GM18517 (cell line): ENCODE measurements at regions not wholly inside any gene's neighbourhood (a gene's known extent, or its start where the extent isn't known, plus 50 kb on each side); places are given as distances from the start of the nearest gene placed in this dataset.

ENCODE experiments used
- ATAC-seq: cut with Tn5 transposase; IDR thresholded peaks from one replicate; pipeline ENCODE4 v1.9.1; 2021; ENCODE audit warnings: mild to moderate bottlenecking, moderate library complexity; ENCODE audit not compliant: unreplicated experiment

DNA sequence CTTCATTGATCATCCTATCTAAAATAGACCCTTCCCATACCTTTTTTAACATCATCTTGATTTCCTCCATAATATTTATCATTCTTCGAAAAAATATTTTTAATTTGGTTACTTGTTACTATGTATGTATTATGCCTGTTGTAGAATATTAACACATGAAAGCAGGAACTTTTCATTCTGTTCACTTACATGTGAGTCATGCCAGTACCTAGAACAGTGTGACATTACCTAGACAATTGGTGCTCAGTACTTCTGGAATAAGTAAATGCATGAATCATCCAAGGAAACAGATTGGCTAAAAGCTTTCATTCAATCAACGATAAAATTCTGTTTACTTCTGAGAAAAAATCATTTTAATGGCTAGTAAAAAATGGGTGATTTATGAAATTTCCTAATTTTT is 76.4 kb downstream of the CXXC4 start:
- no peak for ATAC-seq

DNA sequence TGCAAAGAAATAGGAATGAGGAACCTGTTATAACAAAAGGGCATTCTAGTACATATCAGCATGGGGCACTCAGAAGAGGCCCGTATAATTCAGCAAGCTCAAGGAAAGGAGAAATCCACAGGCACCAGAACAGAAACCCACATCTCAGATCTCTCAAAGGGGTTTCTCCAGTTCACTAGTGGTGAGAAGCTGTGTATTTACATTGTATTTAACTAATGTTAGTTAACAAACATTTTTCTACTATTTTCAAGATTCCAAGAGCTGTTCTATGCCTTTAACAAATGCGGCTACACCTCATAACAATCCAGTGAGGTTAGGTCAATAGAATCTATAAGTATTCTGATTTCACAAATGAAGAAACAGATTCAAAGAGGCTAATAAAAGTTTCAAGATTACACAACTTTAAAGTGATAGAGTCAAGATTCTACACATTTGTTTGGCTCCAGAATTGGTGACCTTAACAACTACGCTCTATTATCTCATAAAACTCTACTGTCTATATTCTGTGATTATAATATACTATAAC is 77.3 kb downstream of the CXXC4 start:
- ATAC-seq = no peak

DNA sequence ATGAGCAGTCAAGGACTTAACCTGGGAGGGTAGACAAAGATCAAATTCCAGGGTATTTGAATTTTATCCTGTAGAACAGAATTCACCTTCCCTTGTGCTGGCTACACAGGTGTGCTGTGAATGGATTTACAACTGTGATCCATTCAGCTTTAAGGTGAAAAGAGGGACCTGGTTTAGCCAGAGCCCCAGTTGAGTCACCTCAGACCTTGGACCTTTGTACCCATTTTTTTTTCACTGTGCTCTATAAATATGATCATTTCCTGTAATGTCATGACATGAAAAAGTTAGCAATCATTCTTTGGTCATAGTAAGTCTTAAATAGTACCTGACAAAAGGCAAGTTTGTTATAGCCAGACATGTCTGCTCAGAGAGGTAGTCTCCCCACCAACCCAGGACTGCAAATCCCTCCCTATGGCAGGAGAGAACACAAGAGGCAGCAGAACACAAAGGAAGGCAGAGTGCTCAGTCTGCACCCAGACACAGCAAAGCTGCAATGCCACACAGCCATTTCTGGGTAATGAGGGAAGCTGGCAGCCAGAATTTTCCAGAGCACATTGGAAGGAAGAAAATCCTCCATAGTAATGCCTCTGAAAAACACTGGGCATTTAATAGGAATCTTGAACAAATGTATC is 77.9 kb downstream of the CXXC4 start:
- ATAC-seq = no peak

DNA sequence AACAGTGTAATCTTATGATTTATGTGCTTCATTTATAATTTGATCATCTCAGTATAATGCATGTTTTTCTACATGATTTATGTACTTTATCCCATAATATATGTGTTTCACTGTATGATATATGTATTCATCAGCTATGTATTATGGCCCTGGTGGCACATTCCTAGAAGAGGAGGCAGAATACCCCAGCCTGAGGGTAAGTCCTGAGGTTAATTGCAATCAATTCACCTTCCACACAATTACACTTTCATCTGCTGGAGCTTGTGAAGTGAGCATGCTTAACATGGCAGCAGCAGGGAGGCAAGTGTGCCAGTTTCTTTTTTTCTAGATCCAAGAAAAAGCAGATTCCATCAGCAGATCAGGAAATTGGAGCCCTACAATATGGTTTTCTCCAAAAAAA is 81.2 kb downstream of the CXXC4 start:
- ATAC-seq = no peak

DNA sequence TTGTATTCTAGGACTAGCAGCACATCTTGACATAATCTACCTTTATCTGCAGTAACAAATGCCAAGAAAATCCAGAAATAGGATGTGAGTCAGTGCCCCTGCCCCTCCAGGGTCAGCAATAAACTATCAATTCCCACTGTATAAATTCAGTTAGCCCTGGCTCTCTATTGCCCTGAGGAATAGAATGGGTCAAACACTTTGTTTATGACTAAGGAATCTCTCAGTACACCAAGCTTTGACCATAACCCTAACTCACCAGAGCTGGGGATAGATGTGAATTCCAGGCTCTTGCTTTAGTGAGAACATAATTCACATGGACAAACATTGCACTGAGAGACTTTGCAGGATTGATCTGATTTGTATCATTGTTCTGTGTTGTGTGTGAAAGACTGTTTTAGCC is 82.3 kb downstream of the CXXC4 start:
- ATAC-seq = no peak

DNA sequence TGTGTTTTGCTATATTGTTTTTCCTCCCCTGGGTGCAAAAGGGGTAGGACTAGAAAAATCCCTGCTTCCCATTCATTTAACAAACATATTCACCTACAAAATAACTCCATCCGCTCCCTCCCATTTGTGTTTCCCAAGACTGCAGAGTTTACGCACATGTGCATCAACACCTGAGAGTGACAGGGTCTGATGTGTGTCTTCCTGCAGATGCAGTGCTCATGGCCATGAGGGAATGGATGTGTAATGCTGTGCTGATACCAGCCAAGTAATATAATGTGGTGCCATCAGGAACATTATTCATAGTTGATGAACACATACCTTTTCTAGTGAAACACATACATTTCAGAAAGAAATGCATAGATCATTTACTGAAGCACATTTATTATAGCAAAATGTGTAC is 83.2 kb downstream of the CXXC4 start:
- no peak for ATAC-seq

DNA sequence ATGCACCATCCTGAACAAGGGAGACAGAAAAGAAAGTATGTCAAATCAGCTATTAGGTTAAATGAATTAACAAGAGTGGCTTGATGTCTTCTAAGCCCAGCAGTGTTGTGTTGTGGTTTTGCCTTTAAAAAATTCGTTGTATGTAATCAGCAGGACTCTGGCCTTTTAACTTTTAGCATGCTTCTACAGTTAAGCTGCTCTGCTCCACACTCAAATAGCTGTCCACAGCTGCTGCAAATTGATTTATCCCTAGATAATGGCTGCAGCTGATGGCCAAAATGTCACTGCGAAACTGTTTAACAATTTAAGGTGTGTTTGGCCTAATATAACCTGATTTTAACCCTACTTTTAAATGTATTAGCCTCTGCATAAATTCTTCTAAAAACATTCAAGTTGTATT is 85.8 kb downstream of the CXXC4 start:
- no peak for ATAC-seq

DNA sequence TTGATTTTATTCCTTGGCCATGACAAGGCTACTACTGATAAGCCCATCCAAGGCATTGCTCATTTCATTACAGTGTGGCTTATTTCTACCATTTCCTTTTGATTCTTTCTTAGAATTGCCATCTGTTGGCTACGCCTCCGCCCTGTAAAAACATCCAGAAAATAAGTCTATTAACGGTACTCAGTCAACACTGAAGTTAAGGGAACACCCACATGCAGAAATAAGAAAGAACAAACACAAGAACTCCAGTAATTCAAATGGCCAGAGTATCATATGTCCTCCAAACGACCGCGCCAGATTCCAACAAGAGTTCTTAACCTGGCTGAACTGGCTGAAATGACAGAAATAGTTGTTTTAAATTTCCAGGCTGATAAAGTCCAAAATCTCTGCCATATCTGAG is 90.3 kb downstream of the CXXC4 start:
- no peak for ATAC-seq

DNA sequence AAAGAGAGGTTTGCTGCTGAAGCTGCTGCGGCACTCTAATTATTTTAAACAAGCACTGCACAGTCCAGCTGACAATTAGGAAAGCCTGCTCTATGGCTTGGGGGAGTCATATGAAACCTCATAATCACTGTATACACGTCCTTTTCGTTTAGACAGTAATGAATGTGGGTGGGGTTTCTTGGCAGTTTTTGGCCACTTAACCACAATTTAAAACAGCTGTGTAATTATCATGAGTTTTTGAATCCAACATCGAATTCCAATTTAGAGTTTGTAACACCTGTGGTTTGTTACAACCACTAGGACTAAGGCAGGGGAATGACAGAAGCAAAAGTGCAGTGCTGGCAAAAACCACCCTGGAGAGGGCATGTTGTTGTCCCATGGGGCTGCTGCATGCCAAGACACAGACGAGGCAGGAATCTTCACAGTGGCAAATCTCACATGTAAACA is 99.5 kb downstream of the CXXC4 start:
- ATAC-seq = no peak

DNA sequence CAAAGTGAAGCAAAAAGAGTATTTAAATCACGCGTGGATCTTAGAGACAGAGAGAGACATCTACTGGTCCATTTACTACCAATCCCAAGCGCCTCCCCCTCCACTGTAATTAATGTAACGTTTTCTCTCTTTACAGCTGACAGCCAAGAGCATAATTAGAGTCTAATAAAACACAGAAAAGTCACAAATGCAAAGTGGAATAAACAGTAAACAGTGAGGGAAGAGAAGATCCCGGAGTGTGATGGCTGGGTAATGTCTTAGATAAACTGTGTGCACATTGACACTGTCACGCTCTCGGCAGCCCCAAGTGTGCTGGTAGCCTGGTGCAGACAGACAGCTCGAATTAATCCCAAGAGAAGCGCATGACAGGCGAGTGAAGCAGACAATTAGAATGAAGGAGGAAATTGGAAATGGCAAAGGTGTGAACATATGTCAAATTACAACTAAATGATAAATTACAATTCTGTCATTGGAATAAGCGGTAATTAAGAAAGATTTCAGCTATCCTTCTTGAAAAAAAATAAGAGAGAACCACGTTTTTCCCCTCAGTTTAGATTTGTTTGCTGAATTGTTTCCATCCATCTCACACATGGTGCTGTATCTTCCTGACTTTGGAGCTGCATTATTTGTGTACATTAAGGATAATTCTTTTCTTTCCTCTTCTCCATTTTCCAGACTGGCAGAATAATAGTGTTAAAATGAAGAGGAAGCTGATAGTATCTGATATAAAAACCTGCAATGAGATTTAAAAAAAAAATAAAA is 100.1 kb downstream of the CXXC4 start:
- ATAC-seq = no peak

DNA sequence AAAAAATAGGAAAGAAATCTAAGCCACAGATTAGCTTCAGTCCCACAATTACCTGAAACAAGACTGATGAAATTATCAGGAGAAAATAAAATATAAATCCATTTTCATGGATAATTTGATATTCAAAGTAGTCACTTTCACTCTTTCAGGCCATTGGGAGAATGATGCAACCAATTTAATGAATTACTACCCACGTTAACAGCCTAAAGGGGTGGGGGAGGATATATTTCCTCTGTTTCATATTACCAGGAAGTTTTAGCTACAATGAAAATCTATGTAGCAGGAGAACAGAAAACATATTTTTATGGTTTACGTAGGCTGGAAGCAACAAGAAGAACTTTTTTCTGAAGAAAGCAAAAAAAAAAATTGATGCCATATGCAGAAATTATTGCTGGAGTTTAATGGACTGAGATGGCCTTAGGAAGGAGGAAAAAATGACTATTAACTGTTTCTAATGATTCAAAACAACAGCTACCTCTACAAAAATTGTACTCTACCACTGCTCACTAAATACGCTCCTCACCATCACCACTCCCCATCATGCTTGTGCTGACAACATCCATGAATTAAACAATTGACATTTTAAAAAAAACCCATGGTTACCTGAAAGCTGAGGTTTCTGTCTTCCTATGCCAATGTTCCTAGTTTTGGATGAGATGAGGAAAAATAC is 100.9 kb downstream of the CXXC4 start:
- ATAC-seq = no peak

DNA sequence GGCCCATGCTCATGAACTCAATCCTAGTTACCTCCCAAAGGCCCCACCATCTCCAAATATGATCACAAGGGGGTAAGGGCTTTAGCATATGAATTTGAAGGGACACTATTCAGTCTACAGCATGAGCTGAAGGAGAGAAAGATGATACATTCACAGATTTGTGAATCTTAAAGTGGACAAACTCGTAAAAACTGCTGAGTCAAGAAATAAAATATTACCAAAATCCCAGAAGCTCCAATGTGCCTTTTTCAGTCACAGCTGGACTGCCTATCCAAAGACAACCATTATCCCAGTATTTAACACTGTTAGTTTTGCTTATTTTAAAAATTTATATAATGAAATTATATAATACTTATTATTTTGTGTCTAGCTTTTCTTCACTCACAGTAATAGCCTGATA is 109.0 kb downstream of the CXXC4 start:
- no peak for ATAC-seq

DNA sequence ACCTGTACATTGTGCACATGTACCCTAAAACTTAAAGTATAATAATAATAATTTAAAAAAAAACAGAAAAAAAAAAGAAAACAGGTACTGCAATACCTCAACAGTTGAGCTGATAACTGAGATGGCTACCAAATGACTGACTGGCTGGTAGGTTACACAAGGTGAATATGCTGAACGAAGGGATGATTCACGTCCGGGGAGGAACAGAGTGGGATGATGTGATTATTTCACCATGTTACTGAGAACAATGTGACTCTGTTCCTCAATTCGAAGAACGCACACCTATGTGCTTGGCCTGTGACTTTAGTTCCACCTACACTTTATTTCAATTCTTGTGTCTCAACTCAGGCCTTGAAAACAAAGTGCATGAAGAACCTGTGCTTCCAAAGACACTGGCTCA is 111.7 kb downstream of the CXXC4 start:
- no peak for ATAC-seq

DNA sequence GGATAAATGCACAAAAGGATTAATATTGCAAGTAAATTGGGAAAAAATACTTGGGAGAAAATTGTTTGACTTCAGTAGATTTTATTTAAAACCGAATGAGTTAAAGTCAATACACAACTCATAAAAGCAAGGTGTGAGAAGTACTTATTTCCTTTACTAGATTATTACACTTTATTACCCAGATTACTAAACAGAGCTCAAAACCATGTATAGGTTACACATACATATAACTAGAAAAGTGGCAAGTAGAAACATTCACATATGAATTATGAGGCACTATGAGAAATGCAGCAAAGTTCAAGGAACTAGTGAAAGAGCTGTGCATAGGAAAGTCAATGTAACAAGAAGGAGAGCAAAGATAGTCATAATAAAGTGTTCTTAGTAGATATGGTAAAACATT is 113.0 kb downstream of the CXXC4 start:
- no peak for ATAC-seq

DNA sequence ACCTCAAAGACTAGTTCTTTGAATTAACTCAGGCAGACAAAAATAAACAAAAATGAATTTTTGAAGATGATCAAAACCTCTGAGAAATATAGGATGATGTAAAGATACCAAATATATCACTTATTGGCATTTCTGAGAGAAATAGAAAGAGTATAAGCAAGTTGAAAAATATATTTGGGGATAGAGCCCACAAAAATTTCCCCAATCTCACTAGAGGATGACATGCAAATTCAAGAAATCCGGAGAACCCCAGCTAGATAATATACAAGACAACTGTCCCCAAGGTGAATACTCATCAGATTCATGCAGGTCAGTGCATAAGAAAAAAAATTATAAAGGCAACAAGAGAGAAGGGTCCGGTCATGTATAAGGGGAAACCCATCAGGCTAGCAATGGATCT is 129.1 kb downstream of the CXXC4 start:
- no peak for ATAC-seq

DNA sequence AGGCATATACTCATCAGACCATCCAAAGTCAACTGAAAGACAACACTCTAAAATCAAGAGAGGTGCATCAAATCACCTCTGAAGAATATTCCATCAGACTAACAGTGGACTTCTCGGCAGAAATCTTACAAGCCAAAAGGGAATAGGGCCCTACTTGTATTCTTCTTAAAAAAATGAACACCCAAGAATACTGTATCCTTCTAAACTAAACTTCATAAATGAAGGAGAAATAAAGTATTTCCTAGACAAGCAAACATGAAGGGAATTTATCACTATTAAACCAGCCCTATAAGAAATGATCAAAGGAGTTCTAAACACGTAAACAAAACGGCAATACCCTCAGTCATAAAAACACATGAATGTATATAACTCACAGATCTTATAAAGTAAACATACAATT is 141.2 kb downstream of the CXXC4 start:
- ATAC-seq = no peak

DNA sequence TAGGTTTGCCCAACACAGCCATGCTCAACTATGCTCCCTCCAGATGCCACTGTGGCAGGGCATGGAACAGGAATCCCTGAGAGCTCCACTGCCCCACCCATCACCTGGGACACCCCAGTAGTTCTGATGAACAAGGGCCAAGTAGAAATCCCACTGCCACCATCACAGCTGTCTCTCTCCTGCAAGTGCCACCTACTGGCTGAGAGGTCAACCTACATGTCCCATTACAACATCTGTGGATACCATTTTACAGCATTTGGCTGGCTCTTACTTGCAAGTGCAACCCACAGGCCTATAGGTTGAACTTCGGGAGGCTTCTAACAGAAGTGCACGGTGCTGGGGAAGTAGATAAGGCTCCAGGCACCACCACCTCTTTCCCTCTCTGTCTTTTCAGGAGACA is 142.5 kb downstream of the CXXC4 start:
- ATAC-seq = no peak

DNA sequence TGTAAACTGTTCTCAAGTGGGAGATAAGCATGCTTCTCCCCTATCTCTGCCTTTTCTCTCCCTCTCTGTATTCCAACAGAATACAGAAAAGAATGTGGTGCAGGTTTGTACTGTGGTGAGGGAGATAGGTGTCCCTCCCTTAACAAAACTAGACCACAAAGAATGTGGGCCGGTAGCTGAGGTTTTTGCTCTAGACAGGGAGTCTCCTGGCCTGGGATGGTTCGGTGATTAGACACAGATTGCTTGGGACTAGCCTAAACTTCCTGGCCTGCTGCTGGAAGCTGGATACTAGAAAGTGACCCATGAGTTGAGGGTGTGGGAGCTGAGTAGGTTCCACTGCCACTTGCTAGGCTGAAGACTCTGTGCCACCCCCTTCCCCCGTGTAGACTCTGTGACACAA is 143.0 kb downstream of the CXXC4 start:
- ATAC-seq = no peak

DNA sequence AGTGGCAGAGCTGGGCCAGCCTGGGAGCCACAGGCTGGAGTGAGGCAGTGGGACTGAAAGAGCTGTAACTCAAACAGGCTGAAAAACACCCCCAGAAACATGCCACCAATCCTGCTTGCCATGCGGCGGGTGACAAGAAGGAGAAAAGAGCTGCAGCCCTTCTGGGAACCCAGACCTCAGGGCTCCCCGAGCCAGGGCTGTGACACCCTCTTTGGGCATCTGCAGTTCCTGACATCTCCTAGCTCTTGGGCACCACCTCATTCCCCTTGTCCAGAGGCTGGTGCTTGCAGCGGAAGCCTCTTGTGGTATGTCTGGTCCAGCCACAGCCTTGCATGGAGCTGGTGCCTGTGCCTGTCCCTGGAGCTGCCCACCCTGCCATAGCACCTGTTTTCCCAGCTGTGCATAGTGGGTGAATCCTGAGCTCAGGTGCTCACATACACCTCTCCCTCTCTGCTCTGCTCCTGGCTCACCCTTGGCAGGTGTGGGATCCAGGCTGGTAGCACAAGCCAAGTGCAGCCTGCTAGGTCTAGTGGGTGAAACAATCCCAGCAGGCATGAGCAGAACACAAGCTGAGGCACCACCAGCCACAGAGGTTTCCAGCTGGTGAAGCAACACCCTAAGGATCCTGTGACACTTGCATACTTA is 149.0 kb downstream of the CXXC4 start:
- ATAC-seq = no peak

DNA sequence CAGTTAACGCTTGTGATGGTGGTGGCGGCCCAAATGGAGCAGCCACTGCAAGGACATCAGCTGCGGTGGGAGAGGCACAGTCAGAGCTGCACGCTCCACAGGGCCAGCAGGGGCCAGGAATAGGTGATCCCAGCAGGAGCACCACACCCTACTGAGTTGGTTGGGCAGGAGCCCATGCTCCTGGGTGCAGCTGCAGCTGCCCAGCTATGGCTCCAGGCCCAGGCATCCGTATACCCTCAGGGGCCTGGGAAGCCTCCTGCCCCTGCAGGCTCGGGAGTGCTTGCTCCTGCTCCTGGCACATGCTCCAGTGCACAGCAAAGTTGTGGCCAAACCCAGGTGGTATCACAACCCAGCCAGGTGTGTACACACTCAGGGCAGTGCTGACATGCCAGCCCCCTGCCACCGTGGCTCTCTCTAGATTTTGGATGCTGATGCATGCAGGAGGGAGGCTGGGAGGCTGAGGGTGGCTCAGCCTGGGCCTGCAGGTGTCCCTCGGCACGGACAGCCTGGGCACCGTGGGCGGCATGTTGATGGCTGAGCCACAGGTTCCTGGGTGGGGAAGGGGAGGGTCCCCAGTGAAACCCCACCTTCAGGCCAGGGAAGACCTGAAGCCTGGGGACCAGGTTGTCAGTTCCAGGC is 150.2 kb downstream of the CXXC4 start:
- no peak for ATAC-seq

DNA sequence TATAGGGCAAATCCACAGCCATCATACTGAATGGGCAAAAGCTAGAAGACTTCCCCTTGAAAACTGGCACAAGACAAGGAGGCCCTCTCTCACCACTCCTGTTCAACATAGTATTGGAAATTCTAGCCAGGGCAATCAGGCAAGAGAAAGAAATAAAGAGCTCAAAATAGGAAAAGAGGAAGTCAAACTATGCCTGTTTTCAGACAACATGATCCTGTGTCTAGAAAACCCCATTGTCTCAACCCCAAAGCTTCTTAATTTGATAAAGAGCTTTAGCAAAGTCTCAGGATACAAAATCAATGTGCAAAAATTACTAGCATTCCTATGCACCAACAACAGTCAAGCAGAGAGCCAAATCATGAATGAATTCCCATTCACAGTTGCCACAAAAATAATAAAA is 160.3 kb downstream of the CXXC4 start:
- ATAC-seq = no peak
